ENCODE measurements at regions not wholly inside any gene's neighbourhood (a gene's known extent, or its start where the extent isn't known, plus 50 kb on each side); places are given as distances from the start of the nearest gene placed in this dataset.

- no peak for DNase-seq
These were observed 212.8 kb upstream of the C2CD4B start for GRCh38 chr15:62377736-62378480.

GRCh38 chr15:62378772-62379498, 213.8 kb upstream of the C2CD4B start:
- DNase-seq, result no peak

- DNase-seq, result no peak
These were observed 214.9 kb upstream of the C2CD4B start for GRCh38 chr15:62380011-62380410.

GRCh38 chr15:62382046-62382445, 217.0 kb upstream of the C2CD4B start:
- no peak for DNase-seq

GRCh38 chr15:62389885-62390790, 225.1 kb upstream of the C2CD4B start, which contains the start of gene TLN2:
TSS of gene TLN2 (plus strand) at chr15:62390550.
- DNase-seq, result no peak

- no peak for DNase-seq
These were observed 225.9 kb upstream of the C2CD4B start for GRCh38 chr15:62390791-62391640.

GRCh38 chr15:62391641-62392262, 226.7 kb upstream of the C2CD4B start:
- DNase-seq, result no peak

- DNase-seq, result no peak
These were observed 227.3 kb upstream of the C2CD4B start for GRCh38 chr15:62392376-62392775.

GRCh38 chr15:62393196-62393595, 228.1 kb upstream of the C2CD4B start:
- DNase-seq, result no peak

GRCh38 chr15:62394079-62394478, 229.0 kb upstream of the C2CD4B start:
- no peak for DNase-seq

- no peak for DNase-seq
These were observed 235.7 kb upstream of the C2CD4B start for GRCh38 chr15:62400778-62401177.

- no peak for DNase-seq
These were observed 237.6 kb upstream of the C2CD4B start for GRCh38 chr15:62402687-62403086.

- DNase-seq, result no peak
These were observed 238.2 kb upstream of the C2CD4B start for GRCh38 chr15:62403164-62403809.

GRCh38 chr15:62404194-62404985, 239.3 kb upstream of the C2CD4B start:
- no peak for DNase-seq

GRCh38 chr15:62406305-62406891, 241.3 kb upstream of the C2CD4B start:
- no peak for DNase-seq

GRCh38 chr15:62407216-62407615, 242.1 kb upstream of the C2CD4B start:
- no peak for DNase-seq

- no peak for DNase-seq
These were observed 242.9 kb upstream of the C2CD4B start for GRCh38 chr15:62407962-62408361.

GRCh38 chr15:62409466-62409865, 244.4 kb upstream of the C2CD4B start:
- DNase-seq, result no peak

GRCh38 chr15:62412686-62413085, 247.6 kb upstream of the C2CD4B start:
- DNase-seq, result no peak

- no peak for DNase-seq
These were observed 248.1 kb upstream of the C2CD4B start for GRCh38 chr15:62413153-62413552.

All from SHP77 treated with DMSO at 0.1 percent for 48 hours (cell line).